ENCODE measurements at regions not wholly inside any gene's neighbourhood (a gene's known extent, or its start where the extent isn't known, plus 50 kb on each side); places are given as distances from the start of the nearest gene placed in this dataset.

GRCh38 chr18:60668583-60668982, 296.0 kb upstream of the MC4R start:
- TF ChIP-seq FOS (IDR thresholded peaks at IDR 0.05; ENCODE audit: low read depth, low read length), result no peak
- TF ChIP-seq CTCF (conservative IDR thresholded peaks at IDR 0.05; ENCODE audit: low read depth, low read length), result no peak
- TF ChIP-seq POLR2A (IDR thresholded peaks at IDR 0.05; ENCODE audit: low read depth, low read length), result no peak
- TF ChIP-seq ELK1 (IDR thresholded peaks at IDR 0.05; ENCODE audit: borderline replicate concordance, low read depth, low read length), result no peak

Measured in IMR-90 (cell line).